GM23248 (cell line): ENCODE measurements at regions not wholly inside any gene's neighbourhood (a gene's known extent, or its start where the extent isn't known, plus 50 kb on each side); places are given as distances from the start of the nearest gene placed in this dataset.

ENCODE experiments used
- DNase-seq: peaks from one replicate; pipeline ENCODE4 v3.0.0-alpha.2; 2015
- H2AFZ ChIP-seq: fragments of 200-600 bp; sonication (generic); 2 replicates; pipeline ENCODE4 v1.6.1; 2016; ENCODE audit warnings: antibody characterized with exemption
- H3F3A ChIP-seq: fragments of 200-600 bp; sonication (generic); 2 replicates; pipeline ENCODE4 v1.6.1; 2016; ENCODE audit warnings: mild to moderate bottlenecking, antibody characterized with exemption, mixed run types; ENCODE audit not compliant: insufficient read depth
- H3K27ac ChIP-seq: fragments of 200-600 bp; sonication (generic); 2 replicates; pipeline ENCODE4 v1.5.1; 2016; ENCODE audit warnings: mild to moderate bottlenecking
- H3K27me3 ChIP-seq: fragments of 200-600 bp; sonication (generic); replicated peaks from 2 replicates; pipeline ENCODE4 v1.6.1; 2016; ENCODE audit warnings: mild to moderate bottlenecking; ENCODE audit not compliant: insufficient read depth
- H3K36me3 ChIP-seq: fragments of 200-600 bp; sonication (generic); 2 replicates; pipeline ENCODE4 v1.6.1; 2016; ENCODE audit warnings: low read depth, mild to moderate bottlenecking
- H3K4me1 ChIP-seq: fragments of 200-600 bp; sonication (generic); 2 replicates; pipeline ENCODE4 v1.6.1; 2016; ENCODE audit warnings: mild to moderate bottlenecking; ENCODE audit not compliant: insufficient read depth
- H3K4me2 ChIP-seq: fragments of 200-600 bp; sonication (generic); one replicate; pipeline ENCODE4 v1.6.1; 2016; ENCODE audit warnings: mild to moderate bottlenecking; ENCODE audit not compliant: unreplicated experiment
- H3K4me3 ChIP-seq: fragments of 200-600 bp; sonication (generic); 2 replicates; pipeline ENCODE4 v1.5.1; 2016; ENCODE audit warnings: mild to moderate bottlenecking
- H3K79me2 ChIP-seq: fragments of 200-600 bp; sonication (generic); 2 replicates; pipeline ENCODE4 v1.6.1; 2016; ENCODE audit warnings: mild to moderate bottlenecking; ENCODE audit not compliant: insufficient read depth
- H3K9ac ChIP-seq: fragments of 200-600 bp; sonication (generic); 2 replicates; pipeline ENCODE4 v1.6.1; 2016; ENCODE audit warnings: mild to moderate bottlenecking
- H3K9me2 ChIP-seq: fragments of 200-600 bp; sonication (generic); 2 replicates; pipeline ENCODE4 v1.6.1; 2016; ENCODE audit warnings: mixed run types, mild to moderate bottlenecking, moderate library complexity; ENCODE audit not compliant: insufficient read depth
- H3K9me3 ChIP-seq: fragments of 200-600 bp; sonication (generic); one replicate; pipeline ENCODE4 v1.6.1; 2017; ENCODE audit warnings: low read depth
- H4K20me1 ChIP-seq: fragments of 200-600 bp; sonication (generic); 2 replicates; pipeline ENCODE4 v1.6.0; 2016; ENCODE audit not compliant: insufficient read depth
- EZH2 ChIP-seq: fragments of 200-600 bp; sonication (generic); IDR thresholded peaks from 2 replicates; pipeline ENCODE4 v1.6.1; 2018; ENCODE audit warnings: antibody characterized with exemption, mild to moderate bottlenecking; ENCODE audit not compliant: insufficient read depth, poor library complexity, severe bottlenecking
- EZH2phosphoT487 ChIP-seq: fragments of 200-600 bp; sonication (generic); IDR thresholded peaks from 2 replicates; pipeline ENCODE4 v1.6.1; 2018; ENCODE audit warnings: antibody characterized with exemption, moderate library complexity, mild to moderate bottlenecking, low read depth; ENCODE audit not compliant: insufficient read depth
- WGBS, 2 experiments: methylation state at CpG; one replicate each; pipeline ENCODE4 v1.1.6; 2015 to 2017; ENCODE audit warnings: low lambda C conversion rate in 2 of 2, low coverage in 1 of 2; ENCODE audit errors: missing lambda C conversion rate in 2 of 2; 5-methylcytosine and 5-hydroxymethylcytosine counted together
- in situ Hi-C: fragments of 300-500 bp; cut with MboI; formaldehyde crosslinking; loops from 2 replicates; pipeline ENCODE4 v1.15.0; 2020

GRCh38 chr1:60280819-60281218 lies 207.2 kb upstream of the C1orf87 start:
- Histone ChIP-seq H3K4me3 (no peak overlapping the region), H3K9ac (no peak overlapping the region), H3K36me3 (no peaks in the 10 kb centered on the region), H2AFZ (peak overlapping the region; percentile 63), H3K79me2 (no peaks in the 10 kb centered on the region), H3K9me3 (no peaks in the 10 kb centered on the region), H3F3A (peaks cover 8% of the 10 kb centered on the region; the same call in 1 of the 2 replicates), H4K20me1 (no peaks in the 10 kb centered on the region), H3K27ac (no peak overlapping the region), H3K27me3 (no peaks in the 10 kb centered on the region), H3K9me2 (no peaks in the 10 kb centered on the region), H3K4me2 (peak overlapping the region; percentile 70), H3K4me1 (peaks cover 24% of the 10 kb centered on the region)
- no peak for DNase-seq
- 60 to 62% methylated on average over 4 of the region's 4 CpGs for WGBS, 2 experiments
- TF ChIP-seq EZH2phosphoT487 (no peak), EZH2 (no peak)
- in situ Hi-C loops, result loop anchor here (25.0 kb wide), 1 partner anchor 756 kb away; no protein-coding TSS in a partner anchor

GRCh38 chr1:60280256-60280655 lies 206.7 kb upstream of the C1orf87 start:
- Histone ChIP-seq H3F3A (peaks cover 8% of the 10 kb centered on the region; the same call in 1 of the 2 replicates), H3K4me2 (peak overlapping the region; percentile 14), H3K27ac (peak overlapping the region; percentile 18; the same call in 1 of the 2 replicates), H3K79me2 (no peaks in the 10 kb centered on the region), H3K36me3 (no peaks in the 10 kb centered on the region), H3K27me3 (no peaks in the 10 kb centered on the region), H3K9me2 (no peaks in the 10 kb centered on the region), H3K4me1 (peaks cover 24% of the 10 kb centered on the region), H4K20me1 (no peaks in the 10 kb centered on the region), H3K4me3 (no peak overlapping the region), H3K9me3 (no peaks in the 10 kb centered on the region), H2AFZ (peak overlapping the region; percentile 63), H3K9ac (0 out of 2 replicates have a peak overlapping the region, but pooled peaks have one; percentile 4)
- DNase-seq, result peak; percentile 49
- TF ChIP-seq EZH2phosphoT487 (no peak), EZH2 (no peak)
- WGBS, 2 experiments, result 11 to 24% methylated on average over 3 of the region's 3 CpGs
- in situ Hi-C loops, result loop anchor here (25.0 kb wide), 1 partner anchor 757 kb away; no protein-coding TSS in a partner anchor

GRCh38 chr1:60279798-60280197 lies 206.2 kb upstream of the C1orf87 start:
- peaks cover 8% of the 10 kb centered on the region; the same call in 1 of the 2 replicates for H3F3A ChIP-seq
- H4K20me1 ChIP-seq, result no peaks in the 10 kb centered on the region
- H3K4me3 ChIP-seq, result no peak overlapping the region
- H3K9me2 ChIP-seq, result no peaks in the 10 kb centered on the region
- H3K79me2 ChIP-seq, result no peaks in the 10 kb centered on the region
- H3K36me3 ChIP-seq, result no peaks in the 10 kb centered on the region
- peak overlapping the region; percentile 18; the same call in 1 of the 2 replicates for H3K27ac ChIP-seq
- no peak for TF ChIP-seq EZH2phosphoT487
- no peak for TF ChIP-seq EZH2
- H3K9me3 ChIP-seq, result no peaks in the 10 kb centered on the region
- peaks cover 24% of the 10 kb centered on the region for H3K4me1 ChIP-seq
- H3K4me2 ChIP-seq, result peak overlapping the region; percentile 14
- peak; percentile 64 for DNase-seq
- H2AFZ ChIP-seq, result no peak overlapping the region
- H3K27me3 ChIP-seq, result no peaks in the 10 kb centered on the region
- in situ Hi-C loops, result loop anchor here (25.0 kb wide), 1 partner anchor 758 kb away; no protein-coding TSS in a partner anchor
- H3K9ac ChIP-seq, result 0 out of 2 replicates have a peak overlapping the region, but pooled peaks have one; percentile 4

GRCh38 chr1:60277269-60277668 lies 203.7 kb upstream of the C1orf87 start:
- WGBS, 2 experiments, result 93 to 99% methylated on average over 2 of the region's 2 CpGs
- Histone ChIP-seq H3K4me3 (no peak overlapping the region), H4K20me1 (no peaks in the 10 kb centered on the region), H3K36me3 (no peaks in the 10 kb centered on the region), H3K9ac (no peak overlapping the region), H3K79me2 (no peaks in the 10 kb centered on the region), H3K4me1 (peaks cover 24% of the 10 kb centered on the region), H3K9me2 (no peaks in the 10 kb centered on the region), H3K27me3 (no peaks in the 10 kb centered on the region), H3K27ac (no peak overlapping the region), H2AFZ (no peak overlapping the region), H3K4me2 (no peak overlapping the region), H3K9me3 (no peaks in the 10 kb centered on the region), H3F3A (peaks cover 8% of the 10 kb centered on the region; the same call in 1 of the 2 replicates)
- TF ChIP-seq EZH2, result no peak
- TF ChIP-seq EZH2phosphoT487, result no peak
- DNase-seq, result no peak
- in situ Hi-C loops, result loop anchor here (25.0 kb wide), 1 partner anchor 760 kb away; no protein-coding TSS in a partner anchor
